HG02938 (cell line): ENCODE measurements at regions not wholly inside any gene's neighbourhood (a gene's known extent, or its start where the extent isn't known, plus 50 kb on each side); places are given as distances from the start of the nearest gene placed in this dataset.
"Not testable (repeated sequence)": the region's sequence is repeated elsewhere in the genome, so short reads cannot be mapped to it uniquely, and the experiment has no call there.

ENCODE experiments used
- ATAC-seq: cut with Tn5 transposase; IDR thresholded peaks from one replicate; pipeline ENCODE4 v1.9.1; 2021; ENCODE audit warnings: mild to moderate bottlenecking, moderate library complexity; ENCODE audit not compliant: unreplicated experiment

- no peak for ATAC-seq
Measured at GRCh38 chr21:33994373-33994772, 78.8 kb upstream of the ATP5PO start.

DNA sequence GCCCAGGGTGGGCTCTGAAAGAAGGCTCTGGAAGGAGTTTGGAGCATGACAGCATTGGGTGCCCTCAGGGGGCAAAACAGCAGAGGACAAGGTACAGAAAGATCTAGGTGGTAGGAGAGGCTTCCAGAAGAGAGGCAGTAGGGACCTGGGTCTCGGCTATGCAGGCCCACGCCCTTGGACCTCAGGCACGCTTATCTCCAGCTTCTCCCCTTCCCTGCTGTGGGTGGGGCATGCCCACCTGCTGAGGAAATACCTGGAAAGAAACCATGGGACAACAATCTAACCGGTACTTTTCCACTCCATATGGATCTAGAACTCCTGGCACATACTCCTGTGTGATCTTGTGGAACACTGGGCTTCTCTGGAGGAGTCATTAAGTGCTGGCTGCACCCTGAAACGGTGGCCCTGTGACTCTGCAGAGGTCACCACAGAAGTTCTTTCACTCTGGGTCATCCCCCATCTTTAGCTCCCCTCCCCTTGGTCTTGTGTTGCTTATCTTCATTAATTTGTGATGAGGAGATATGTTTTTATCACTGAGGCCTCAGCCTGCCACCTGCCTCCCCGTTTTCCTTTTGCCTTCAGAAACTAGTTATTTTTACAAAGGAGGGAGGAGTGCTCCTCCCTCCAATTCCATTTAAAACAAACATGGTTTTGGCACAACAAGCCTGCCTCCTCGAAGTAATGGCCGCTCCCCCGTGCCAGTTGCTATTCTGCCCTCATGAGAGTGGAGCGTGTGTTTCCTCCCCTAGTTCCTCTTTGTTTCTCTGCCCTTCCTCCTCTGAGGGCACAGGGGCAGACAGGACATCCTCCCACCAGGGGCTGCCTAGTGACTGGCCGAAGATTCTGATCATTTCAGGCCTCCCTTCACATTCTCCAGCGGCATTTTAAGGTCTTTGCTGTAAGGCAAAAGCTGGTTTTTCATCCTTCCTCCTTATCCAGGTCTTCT lies 78.0 kb upstream of the ATP5PO start:
- ATAC-seq, result no peak

GRCh38 chr21:33992412-33992811 lies 76.8 kb upstream of the ATP5PO start:
- not testable (repeated sequence) for ATAC-seq

GRCh38 chr21:33991133-33991532 lies 75.5 kb upstream of the ATP5PO start:
- ATAC-seq, result no peak

- no peak for ATAC-seq
Measured at GRCh38 chr21:33989440-33989839, 73.8 kb upstream of the ATP5PO start.

- no peak for ATAC-seq
Measured at GRCh38 chr21:33988237-33989017, 72.8 kb upstream of the ATP5PO start.

DNA sequence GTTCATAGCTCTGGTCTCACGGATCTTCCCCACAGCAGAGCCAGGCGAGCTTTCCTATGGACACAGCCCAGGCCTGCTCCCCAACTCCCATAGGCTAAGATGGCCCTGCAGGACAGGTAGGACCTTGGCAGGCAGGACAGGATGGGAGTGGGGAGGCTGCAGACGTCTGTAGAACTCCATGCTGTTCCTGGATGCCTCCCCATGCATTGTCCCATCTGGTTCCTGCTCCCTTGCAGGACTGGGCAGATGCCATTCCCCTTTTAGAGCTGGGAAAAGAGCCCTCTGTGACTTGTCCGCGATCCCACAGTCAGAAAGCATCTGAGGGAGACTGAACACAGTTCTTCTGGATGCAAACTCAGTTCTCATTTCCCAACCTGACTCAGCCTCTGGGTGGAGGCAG lies 71.9 kb upstream of the ATP5PO start:
- ATAC-seq, result no peak

- no peak for ATAC-seq
Measured at GRCh38 chr21:33985117-33986050, 69.8 kb upstream of the ATP5PO start.

- ATAC-seq, result no peak
Measured at GRCh38 chr21:33984021-33984481, 68.4 kb upstream of the ATP5PO start.

GRCh38 chr21:33981391-33982101 lies 65.9 kb upstream of the ATP5PO start:
- ATAC-seq, result no peak

GRCh38 chr21:33980276-33980916 lies 64.8 kb upstream of the ATP5PO start:
- no peak for ATAC-seq

GRCh38 chr21:33978585-33978984 lies 63.0 kb upstream of the ATP5PO start:
- ATAC-seq, result no peak

- ATAC-seq, result no peak
Measured at GRCh38 chr21:33977721-33978369, 62.2 kb upstream of the ATP5PO start.

DNA sequence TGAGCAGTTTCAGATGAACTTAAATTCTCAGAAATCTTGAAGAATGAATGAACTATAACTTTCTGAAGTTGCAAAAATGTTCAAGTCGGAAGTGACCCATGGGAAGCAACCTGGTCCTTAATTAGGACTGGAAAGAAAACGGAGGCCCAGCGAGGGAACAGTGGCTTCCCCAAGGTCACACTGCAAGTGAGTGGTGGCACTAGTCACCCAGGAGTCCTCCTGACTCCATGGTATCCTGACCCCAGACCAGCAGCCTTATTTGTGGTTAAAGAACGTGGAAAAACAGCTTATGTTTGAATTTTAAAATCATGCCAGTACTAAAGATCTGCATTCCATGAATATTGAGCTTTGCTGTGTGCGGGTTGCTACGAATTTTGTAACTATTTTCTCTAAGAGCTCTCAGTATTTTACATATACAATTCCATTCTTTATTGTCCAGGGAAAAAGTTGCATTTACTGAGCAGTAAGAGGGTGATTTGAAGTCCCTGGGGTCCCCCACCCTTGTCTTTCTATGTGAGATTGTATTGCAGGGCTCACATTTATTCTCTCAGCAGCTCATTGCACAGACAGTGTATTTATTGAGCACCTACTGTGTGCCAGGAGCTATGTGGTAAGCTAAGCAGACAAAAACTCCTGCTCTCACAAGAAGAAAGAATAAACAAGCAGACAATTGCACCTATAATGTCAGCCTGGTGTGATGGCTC lies 61.6 kb upstream of the ATP5PO start:
- ATAC-seq, result no peak

GRCh38 chr21:33976082-33977016 lies 60.7 kb upstream of the ATP5PO start:
- ATAC-seq, result peak; percentile 31

GRCh38 chr21:33975548-33976081 lies 60.0 kb upstream of the ATP5PO start:
- peak; percentile 80 for ATAC-seq
